ENCODE measurements at regions not wholly inside any gene's neighbourhood (a gene's known extent, or its start where the extent isn't known, plus 50 kb on each side); places are given as distances from the start of the nearest gene placed in this dataset.

DNA sequence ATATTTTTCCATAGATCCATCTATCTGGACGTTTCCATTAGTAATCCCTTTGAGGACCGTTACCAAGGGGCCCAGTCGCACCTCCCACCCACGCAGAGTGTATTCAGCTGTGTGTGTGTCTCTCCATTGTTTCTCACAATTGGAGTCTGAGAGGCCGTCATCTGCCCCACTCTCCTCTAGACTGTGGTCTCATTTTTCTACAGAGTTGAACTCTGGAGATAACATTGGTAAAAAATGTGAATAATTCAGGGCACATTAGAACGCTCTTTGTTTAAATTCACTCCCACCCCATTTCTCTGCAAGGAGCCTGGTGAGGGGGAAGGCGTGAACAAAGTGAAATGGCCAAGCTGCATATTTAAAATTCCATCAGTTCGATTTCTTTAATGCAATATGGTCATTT, 333.1 kb upstream of the MAF start:
- TF ChIP-seq, protein P1, sequence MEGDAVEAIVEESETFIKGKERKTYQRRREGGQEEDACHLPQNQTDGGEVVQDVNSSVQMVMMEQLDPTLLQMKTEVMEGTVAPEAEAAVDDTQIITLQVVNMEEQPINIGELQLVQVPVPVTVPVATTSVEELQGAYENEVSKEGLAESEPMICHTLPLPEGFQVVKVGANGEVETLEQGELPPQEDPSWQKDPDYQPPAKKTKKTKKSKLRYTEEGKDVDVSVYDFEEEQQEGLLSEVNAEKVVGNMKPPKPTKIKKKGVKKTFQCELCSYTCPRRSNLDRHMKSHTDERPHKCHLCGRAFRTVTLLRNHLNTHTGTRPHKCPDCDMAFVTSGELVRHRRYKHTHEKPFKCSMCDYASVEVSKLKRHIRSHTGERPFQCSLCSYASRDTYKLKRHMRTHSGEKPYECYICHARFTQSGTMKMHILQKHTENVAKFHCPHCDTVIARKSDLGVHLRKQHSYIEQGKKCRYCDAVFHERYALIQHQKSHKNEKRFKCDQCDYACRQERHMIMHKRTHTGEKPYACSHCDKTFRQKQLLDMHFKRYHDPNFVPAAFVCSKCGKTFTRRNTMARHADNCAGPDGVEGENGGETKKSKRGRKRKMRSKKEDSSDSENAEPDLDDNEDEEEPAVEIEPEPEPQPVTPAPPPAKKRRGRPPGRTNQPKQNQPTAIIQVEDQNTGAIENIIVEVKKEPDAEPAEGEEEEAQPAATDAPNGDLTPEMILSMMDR (IDR thresholded peaks at IDR 0.05; ENCODE audit: low read depth, low read length, poor library complexity, severe bottlenecking) = no peak
- TF ChIP-seq EZH2phosphoT487 (IDR thresholded peaks at IDR 0.05; ENCODE audit: borderline replicate concordance, low read length) = no peak

Data from DOHH2 (cell line).